Gastrocnemius medialis (tissue), 4 donors: ENCODE measurements at regions not wholly inside any gene's neighbourhood (a gene's known extent, or its start where the extent isn't known, plus 50 kb on each side); places are given as distances from the start of the nearest gene placed in this dataset.

ENCODE experiments used
- POLR2A ChIP-seq, 2 donors: fragments of 450-650 bp; IDR thresholded peaks; one replicate each; pipeline ENCODE4 v1.6.1; 2017; ENCODE audit warnings: antibody characterized with exemption in 2 of 2, mild to moderate bottlenecking in 2 of 2, moderate library complexity in 2 of 2
- TF ChIP-seq, protein P1 (sequence below), 5 experiments: fragments of 450-650 bp in 3 of 5; fragments of 200-600 bp in 2 of 5; sonication (generic) in 2 of 5; IDR thresholded peaks in 4 of 5; conservative IDR thresholded peaks in 1 of 5; 1 replicate in 4 of 5; 2 replicates in 1 of 5; pipeline ENCODE4 v1.5.1; 2016 to 2019; ENCODE audit warnings: antibody characterized with exemption in 5 of 5, mild to moderate bottlenecking in 3 of 5, moderate library complexity in 3 of 5

DNA sequence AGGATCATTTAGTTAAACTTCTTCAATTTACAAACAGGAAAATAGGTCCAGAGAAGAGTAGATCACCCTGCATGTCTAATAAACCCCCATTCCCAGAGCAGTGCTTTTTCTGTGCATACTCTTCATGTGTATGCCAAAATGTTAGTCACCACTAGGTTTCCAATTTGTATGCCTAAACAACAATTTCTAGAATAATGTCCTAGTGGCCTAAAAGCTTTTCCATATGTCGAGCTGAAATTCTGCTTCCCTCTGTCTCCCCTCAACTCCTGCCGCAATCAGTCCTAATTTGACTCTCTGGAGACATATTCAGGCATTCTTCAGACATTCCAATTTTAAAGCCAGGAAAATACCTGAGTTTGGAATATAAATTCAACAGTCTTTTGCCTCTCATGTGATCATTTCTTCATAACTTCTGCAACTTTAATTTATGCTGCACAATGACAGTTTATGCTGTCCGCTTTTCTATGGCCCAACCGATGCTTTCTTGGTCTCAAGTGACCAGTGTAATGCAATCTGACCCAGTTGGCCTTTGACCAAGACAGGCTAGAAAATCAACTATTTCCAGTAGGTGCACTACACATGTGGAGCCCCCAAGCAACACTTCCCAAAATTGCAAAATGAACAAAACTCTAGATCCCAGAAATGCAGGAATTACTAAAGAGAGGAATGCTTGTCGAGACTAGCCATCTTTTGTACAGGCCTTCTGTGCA is 122.9 kb upstream of the FMR1 start:
- TF ChIP-seq, protein P1, sequence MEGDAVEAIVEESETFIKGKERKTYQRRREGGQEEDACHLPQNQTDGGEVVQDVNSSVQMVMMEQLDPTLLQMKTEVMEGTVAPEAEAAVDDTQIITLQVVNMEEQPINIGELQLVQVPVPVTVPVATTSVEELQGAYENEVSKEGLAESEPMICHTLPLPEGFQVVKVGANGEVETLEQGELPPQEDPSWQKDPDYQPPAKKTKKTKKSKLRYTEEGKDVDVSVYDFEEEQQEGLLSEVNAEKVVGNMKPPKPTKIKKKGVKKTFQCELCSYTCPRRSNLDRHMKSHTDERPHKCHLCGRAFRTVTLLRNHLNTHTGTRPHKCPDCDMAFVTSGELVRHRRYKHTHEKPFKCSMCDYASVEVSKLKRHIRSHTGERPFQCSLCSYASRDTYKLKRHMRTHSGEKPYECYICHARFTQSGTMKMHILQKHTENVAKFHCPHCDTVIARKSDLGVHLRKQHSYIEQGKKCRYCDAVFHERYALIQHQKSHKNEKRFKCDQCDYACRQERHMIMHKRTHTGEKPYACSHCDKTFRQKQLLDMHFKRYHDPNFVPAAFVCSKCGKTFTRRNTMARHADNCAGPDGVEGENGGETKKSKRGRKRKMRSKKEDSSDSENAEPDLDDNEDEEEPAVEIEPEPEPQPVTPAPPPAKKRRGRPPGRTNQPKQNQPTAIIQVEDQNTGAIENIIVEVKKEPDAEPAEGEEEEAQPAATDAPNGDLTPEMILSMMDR (IDR thresholded peaks at IDR 0.05 in 4 of 5, conservative IDR thresholded peaks at IDR 0.05 in 1 of 5): no peak
- TF ChIP-seq POLR2A (IDR thresholded peaks at IDR 0.05): no peak
